ENCODE measurements at regions not wholly inside any gene's neighbourhood (a gene's known extent, or its start where the extent isn't known, plus 50 kb on each side); places are given as distances from the start of the nearest gene placed in this dataset.

GRCh38 chr18:67266246-67267237 lies 250.0 kb downstream of the DSEL start:
- Histone ChIP-seq H3K27me3 (no peaks in the 10 kb centered on the region), H3K9me3 (no peaks in the 10 kb centered on the region), H3K36me3 (no peaks in the 10 kb centered on the region), H3K4me1 (peaks cover 0 to 16% of the 10 kb centered on the region in 2 donors), H3K4me3 (no peak overlapping the region), H3K27ac (peak overlapping the region in 1 of 2 donors; percentile 47)
- DNase-seq (ENCODE audit: low spot score), result no peak
- TF ChIP-seq CTCF (IDR thresholded peaks at IDR 0.05), result no peak

- H3K4me1 ChIP-seq, result peaks cover 0 to 16% of the 10 kb centered on the region in 2 donors
- no peak overlapping the region for H3K4me3 ChIP-seq
- no peaks in the 10 kb centered on the region for H3K36me3 ChIP-seq
- H3K27ac ChIP-seq, result peak overlapping the region in 1 of 2 donors; percentile 47
- no peaks in the 10 kb centered on the region for H3K27me3 ChIP-seq
- no peak for DNase-seq (ENCODE audit: low spot score)
- H3K9me3 ChIP-seq, result no peaks in the 10 kb centered on the region
- TF ChIP-seq CTCF (IDR thresholded peaks at IDR 0.05), result no peak
Observed at GRCh38 chr18:67265464-67266245, 250.9 kb downstream of the DSEL start.

GRCh38 chr18:67261931-67262552 lies 254.5 kb downstream of the DSEL start:
- no peak for DNase-seq (ENCODE audit: low spot score)
- H3K27ac ChIP-seq, result no peak overlapping the region
- no peak overlapping the region for H3K4me3 ChIP-seq
- H3K4me1 ChIP-seq, result peaks cover 0 to 16% of the 10 kb centered on the region in 2 donors
- H3K27me3 ChIP-seq, result no peaks in the 10 kb centered on the region
- no peak for TF ChIP-seq CTCF (IDR thresholded peaks at IDR 0.05)
- H3K36me3 ChIP-seq, result no peaks in the 10 kb centered on the region
- H3K9me3 ChIP-seq, result no peaks in the 10 kb centered on the region

- TF ChIP-seq CTCF (IDR thresholded peaks at IDR 0.05), result no peak
- Histone ChIP-seq H3K9me3 (no peaks in the 10 kb centered on the region), H3K4me1 (peaks cover 0 to 6% of the 10 kb centered on the region in 2 donors), H3K4me3 (no peak overlapping the region), H3K27me3 (no peaks in the 10 kb centered on the region), H3K36me3 (no peaks in the 10 kb centered on the region), H3K27ac (no peak overlapping the region)
- DNase-seq (ENCODE audit: low spot score), result no peak
Observed at GRCh38 chr18:67260841-67261240, 255.7 kb downstream of the DSEL start.

GRCh38 chr18:67250776-67251424 lies 265.6 kb downstream of the DSEL start:
- no peaks in the 10 kb centered on the region for H3K9me3 ChIP-seq
- H3K36me3 ChIP-seq, result no peaks in the 10 kb centered on the region
- no peaks in the 10 kb centered on the region for H3K27me3 ChIP-seq
- H3K4me1 ChIP-seq, result no peaks in the 10 kb centered on the region
- no peak for DNase-seq (ENCODE audit: low spot score)
- no peak for TF ChIP-seq CTCF (IDR thresholded peaks at IDR 0.05)
- no peak overlapping the region for H3K4me3 ChIP-seq
- no peak overlapping the region for H3K27ac ChIP-seq

All from right atrium auricular region (tissue), 2 donors.